ENCODE measurements at regions not wholly inside any gene's neighbourhood (a gene's known extent, or its start where the extent isn't known, plus 50 kb on each side); places are given as distances from the start of the nearest gene placed in this dataset.

DNA sequence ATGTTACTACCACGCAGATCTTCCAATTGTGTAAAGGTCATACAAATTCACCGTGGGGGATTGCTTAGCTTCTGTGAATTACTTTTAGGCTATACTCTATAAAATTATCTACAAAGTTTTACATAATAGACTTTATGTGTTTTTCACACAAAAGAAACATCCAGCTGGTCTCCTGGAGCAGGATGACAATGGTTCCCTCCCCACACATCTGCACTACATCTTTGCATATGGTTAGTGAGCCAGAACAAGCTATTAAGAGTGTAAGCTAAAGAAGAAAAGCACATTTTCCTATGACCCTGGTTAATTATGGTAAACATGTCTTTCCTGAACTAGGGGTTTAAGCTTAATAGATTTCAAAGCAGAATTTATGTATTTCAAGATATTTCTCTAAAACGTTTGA, 295.1 kb downstream of the ASXL3 start:
- intact Hi-C loops (cut with DNase I): no loop called here
- H3K36me3 ChIP-seq: no peaks in the 10 kb centered on the region
- no peak overlapping the region for H3K27ac ChIP-seq
- no peaks in the 10 kb centered on the region for H3K27me3 ChIP-seq
- no peak for TF ChIP-seq POLR2A (IDR thresholded peaks at IDR 0.05)
- TF ChIP-seq EP300 (IDR thresholded peaks at IDR 0.05): no peak
- TF ChIP-seq POLR2AphosphoS5 (IDR thresholded peaks at IDR 0.05): no peak
- TF ChIP-seq, protein P1, sequence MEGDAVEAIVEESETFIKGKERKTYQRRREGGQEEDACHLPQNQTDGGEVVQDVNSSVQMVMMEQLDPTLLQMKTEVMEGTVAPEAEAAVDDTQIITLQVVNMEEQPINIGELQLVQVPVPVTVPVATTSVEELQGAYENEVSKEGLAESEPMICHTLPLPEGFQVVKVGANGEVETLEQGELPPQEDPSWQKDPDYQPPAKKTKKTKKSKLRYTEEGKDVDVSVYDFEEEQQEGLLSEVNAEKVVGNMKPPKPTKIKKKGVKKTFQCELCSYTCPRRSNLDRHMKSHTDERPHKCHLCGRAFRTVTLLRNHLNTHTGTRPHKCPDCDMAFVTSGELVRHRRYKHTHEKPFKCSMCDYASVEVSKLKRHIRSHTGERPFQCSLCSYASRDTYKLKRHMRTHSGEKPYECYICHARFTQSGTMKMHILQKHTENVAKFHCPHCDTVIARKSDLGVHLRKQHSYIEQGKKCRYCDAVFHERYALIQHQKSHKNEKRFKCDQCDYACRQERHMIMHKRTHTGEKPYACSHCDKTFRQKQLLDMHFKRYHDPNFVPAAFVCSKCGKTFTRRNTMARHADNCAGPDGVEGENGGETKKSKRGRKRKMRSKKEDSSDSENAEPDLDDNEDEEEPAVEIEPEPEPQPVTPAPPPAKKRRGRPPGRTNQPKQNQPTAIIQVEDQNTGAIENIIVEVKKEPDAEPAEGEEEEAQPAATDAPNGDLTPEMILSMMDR (IDR thresholded peaks at IDR 0.05): no peak
- H3K4me3 ChIP-seq: no peak overlapping the region
- no peaks in the 10 kb centered on the region for H3K9me3 ChIP-seq
- WGBS, 2 donors: 77 to 83% methylated on average over 3 of the region's 3 CpGs
- peaks cover 0 to 28% (median 18%) of the 10 kb centered on the region in 4 donors for H3K4me1 ChIP-seq
- DNase-seq: no peak

DNA sequence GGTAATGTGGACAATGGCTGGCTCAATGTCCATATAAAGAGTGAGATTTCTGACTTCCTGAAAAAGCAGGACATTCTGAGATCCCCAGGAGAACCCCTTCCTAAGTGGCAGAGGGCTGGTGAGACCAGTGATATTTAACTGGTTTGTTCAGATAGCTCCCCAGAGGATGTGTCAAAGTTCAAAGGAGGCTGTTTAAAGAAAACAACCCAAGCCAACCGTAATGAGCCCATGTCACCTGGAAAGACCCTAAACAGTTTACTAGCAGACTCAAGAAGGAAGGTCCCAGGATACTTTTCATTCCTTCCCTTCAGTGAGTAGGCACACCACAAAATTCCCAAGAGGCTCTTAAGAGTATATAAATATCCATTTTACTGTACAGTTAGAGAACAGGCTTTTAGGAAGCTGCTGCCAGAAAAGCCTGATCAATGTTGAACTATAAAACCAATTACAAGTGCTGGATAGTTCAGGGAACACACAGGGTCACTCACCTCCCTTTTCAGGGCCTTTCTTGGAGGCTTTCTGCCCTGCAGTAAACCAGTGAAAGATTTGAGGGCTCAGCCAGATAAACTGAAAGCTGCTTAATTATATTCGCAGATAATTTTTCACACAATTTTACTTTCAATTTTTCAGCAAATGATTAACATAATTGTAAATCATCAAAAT, 293.5 kb downstream of the ASXL3 start:
- H3K27me3 ChIP-seq: no peaks in the 10 kb centered on the region
- no peaks in the 10 kb centered on the region for H3K9me3 ChIP-seq
- intact Hi-C loops (cut with DNase I): no loop called here
- 53 to 71% methylated on average over 2 of the region's 2 CpGs for WGBS, 2 donors
- no peaks in the 10 kb centered on the region for H3K36me3 ChIP-seq
- TF ChIP-seq POLR2A (IDR thresholded peaks at IDR 0.05): no peak
- TF ChIP-seq, protein P1 (IDR thresholded peaks at IDR 0.05): no peak
- no peak for TF ChIP-seq EP300 (IDR thresholded peaks at IDR 0.05)
- no peak for TF ChIP-seq POLR2AphosphoS5 (IDR thresholded peaks at IDR 0.05)
- DNase-seq: no peak
- H3K4me1 ChIP-seq: peaks cover 0 to 28% (median 18%) of the 10 kb centered on the region in 4 donors
- H3K4me3 ChIP-seq: no peak overlapping the region
- no peak overlapping the region for H3K27ac ChIP-seq

DNA sequence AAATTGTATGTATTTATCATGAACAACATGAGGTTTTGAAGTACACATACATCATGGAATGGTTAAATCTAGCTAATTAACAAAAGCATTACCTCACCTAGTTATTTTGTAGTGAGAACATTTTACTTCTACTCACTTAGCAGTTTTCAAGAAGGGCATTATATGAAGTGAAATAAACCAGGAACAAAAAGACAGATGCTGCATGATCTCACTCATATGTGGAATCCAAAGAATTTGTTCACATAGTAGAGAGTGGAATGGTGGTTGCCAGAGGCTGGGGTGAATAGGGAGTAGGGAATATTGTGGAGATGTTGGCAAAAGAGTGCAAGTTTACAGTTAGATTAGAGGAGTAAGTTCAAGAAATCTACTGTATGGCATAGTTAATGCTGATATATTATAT, 292.0 kb downstream of the ASXL3 start:
- no peak for DNase-seq
- H3K9me3 ChIP-seq: no peaks in the 10 kb centered on the region
- H3K4me3 ChIP-seq: no peak overlapping the region
- intact Hi-C loops (cut with DNase I): no loop called here
- H3K27me3 ChIP-seq: no peaks in the 10 kb centered on the region
- no peak overlapping the region for H3K27ac ChIP-seq
- H3K36me3 ChIP-seq: no peaks in the 10 kb centered on the region
- TF ChIP-seq POLR2AphosphoS5 (IDR thresholded peaks at IDR 0.05): peak in 2 of 4 donors; percentile 26 to 52
- TF ChIP-seq POLR2A (IDR thresholded peaks at IDR 0.05): no peak
- H3K4me1 ChIP-seq: peaks cover 0 to 28% (median 18%) of the 10 kb centered on the region in 4 donors

DNA sequence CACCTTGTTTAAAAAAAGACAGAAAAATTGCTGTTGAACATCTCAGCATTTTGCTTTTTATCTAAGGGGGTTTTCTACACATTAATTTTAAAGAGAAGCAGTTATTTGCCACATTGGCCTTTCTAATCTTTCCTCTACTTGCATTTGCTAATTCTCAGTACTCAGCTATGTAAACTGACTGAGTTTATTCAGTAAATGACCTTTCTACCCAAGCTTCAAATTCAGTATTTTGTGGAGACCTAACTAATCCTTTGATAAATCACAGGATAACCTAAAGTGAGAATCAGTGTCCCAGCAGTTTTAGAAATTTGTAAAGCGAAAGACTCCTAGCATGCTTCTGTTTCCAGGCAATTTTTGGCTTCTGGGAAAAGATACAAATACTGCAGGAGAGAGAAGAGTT, 288.4 kb downstream of the ASXL3 start:
- no peaks in the 10 kb centered on the region for H3K36me3 ChIP-seq
- H3K27me3 ChIP-seq: no peaks in the 10 kb centered on the region
- TF ChIP-seq POLR2AphosphoS5 (IDR thresholded peaks at IDR 0.05) (no peak), EP300 (IDR thresholded peaks at IDR 0.05) (no peak), POLR2A (IDR thresholded peaks at IDR 0.05) (no peak)
- TF ChIP-seq, protein P1 (IDR thresholded peaks at IDR 0.05): no peak
- no peak overlapping the region for H3K4me3 ChIP-seq
- peaks cover 0 to 22% (median 15%) of the 10 kb centered on the region in 4 donors for H3K4me1 ChIP-seq
- peaks cover 0 to 8% (median 2%) of the 10 kb centered on the region in 4 donors for H3K9me3 ChIP-seq
- no peak for DNase-seq
- WGBS, 2 donors: 77 to 78% methylated on average over 1 of the region's 1 CpG
- no peak overlapping the region for H3K27ac ChIP-seq
- intact Hi-C loops (cut with DNase I): no loop called here

DNA sequence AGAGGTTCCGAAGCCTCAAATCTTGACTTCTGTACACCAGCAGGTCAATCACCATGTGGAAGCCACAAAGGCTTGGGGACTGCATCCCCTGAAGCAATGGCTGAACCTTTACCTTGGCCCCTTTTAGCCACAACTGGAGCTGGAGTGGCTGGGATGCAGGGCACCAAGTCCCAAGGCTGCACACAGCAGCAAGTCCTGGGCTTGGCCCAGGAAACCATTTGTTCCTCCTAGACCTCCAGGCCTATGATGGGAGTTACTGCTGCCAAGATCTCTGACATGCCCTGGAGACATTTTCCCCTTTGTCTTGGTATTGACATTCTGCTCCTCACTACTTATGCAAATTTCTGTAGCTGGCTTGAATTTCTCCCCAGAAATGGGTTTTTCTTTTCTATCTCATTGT, 285.9 kb downstream of the ASXL3 start:
- no peaks in the 10 kb centered on the region for H3K4me1 ChIP-seq
- intact Hi-C loops (cut with DNase I): no loop called here
- DNase-seq: no peak
- H3K27me3 ChIP-seq: no peaks in the 10 kb centered on the region
- no peaks in the 10 kb centered on the region for H3K36me3 ChIP-seq
- no peak overlapping the region for H3K27ac ChIP-seq
- WGBS, 2 donors: 93 to 97% methylated on average over 1 of the region's 1 CpG
- no peak overlapping the region for H3K4me3 ChIP-seq
- no peak for TF ChIP-seq POLR2A (IDR thresholded peaks at IDR 0.05)
- no peak for TF ChIP-seq EP300 (IDR thresholded peaks at IDR 0.05)
- TF ChIP-seq, protein P1 (IDR thresholded peaks at IDR 0.05): no peak
- TF ChIP-seq POLR2AphosphoS5 (IDR thresholded peaks at IDR 0.05): no peak
- H3K9me3 ChIP-seq: peaks cover 0 to 8% (median 2%) of the 10 kb centered on the region in 4 donors
